Mesothelial cell of epicardium (in vitro differentiated cells): ENCODE measurements at regions not wholly inside any gene's neighbourhood (a gene's known extent, or its start where the extent isn't known, plus 50 kb on each side); places are given as distances from the start of the nearest gene placed in this dataset.
"Not testable (repeated sequence)": the region's sequence is repeated elsewhere in the genome, so short reads cannot be mapped to it uniquely, and the experiment has no call there.

Source experiments
- DNase-seq, 2 experiments: peaks; one replicate each; pipeline ENCODE4 v3.0.0; 2021; ENCODE audit warnings: low spot score in 2 of 2; ENCODE audit not compliant: unreplicated experiment in 2 of 2
- H3K27ac Mint-ChIP-seq: 2 replicates; pipeline ENCODE4 v1.8.0; 2021; ENCODE audit warnings: mixed read lengths
- H3K27me3 Mint-ChIP-seq: 2 replicates; pipeline ENCODE4 v1.8.0; 2021; ENCODE audit warnings: low read depth, mixed read lengths
- H3K36me3 Mint-ChIP-seq: 2 replicates; pipeline ENCODE4 v1.8.0; 2021; ENCODE audit warnings: mixed read lengths
- H3K4me1 Mint-ChIP-seq: 2 replicates; pipeline ENCODE4 v1.8.0; 2021; ENCODE audit warnings: mixed read lengths
- H3K4me3 Mint-ChIP-seq: 2 replicates; pipeline ENCODE4 v1.8.0; 2021; ENCODE audit warnings: mild to moderate bottlenecking, moderate library complexity, mixed read lengths
- H3K9me3 Mint-ChIP-seq: 2 replicates; pipeline ENCODE4 v1.8.0; 2021; ENCODE audit warnings: mixed read lengths
- CTCF ChIP-seq: fragments of 200-600 bp; sonication (generic); IDR thresholded peaks from one replicate; pipeline ENCODE4 v1.5.0; 2021; ENCODE audit warnings: antibody characterized with exemption; ENCODE audit not compliant: unreplicated experiment

GRCh38 chr6:119950681-119951080, 601.1 kb upstream of the MAN1A1 start:
- no peaks in the 10 kb centered on the region for H3K27me3 Mint-ChIP-seq
- H3K4me1 Mint-ChIP-seq, result no peaks in the 10 kb centered on the region
- no peak overlapping the region for H3K27ac Mint-ChIP-seq
- H3K4me3 Mint-ChIP-seq, result no peak overlapping the region
- peaks cover 12% of the 10 kb centered on the region for H3K9me3 Mint-ChIP-seq
- no peak for DNase-seq
- H3K36me3 Mint-ChIP-seq, result no peaks in the 10 kb centered on the region
- no peak for TF ChIP-seq CTCF

- no peak for DNase-seq
- Mint-ChIP-seq H3K4me3 (no peak overlapping the region), H3K27ac (no peak overlapping the region), H3K9me3 (peaks cover 36% of the 10 kb centered on the region), H3K27me3 (no peaks in the 10 kb centered on the region), H3K36me3 (no peaks in the 10 kb centered on the region), H3K4me1 (no peaks in the 10 kb centered on the region)
- no peak for TF ChIP-seq CTCF
Observed at GRCh38 chr6:119942078-119942752, 592.7 kb upstream of the MAN1A1 start.

- Mint-ChIP-seq H3K27ac (no peak overlapping the region), H3K36me3 (no peaks in the 10 kb centered on the region), H3K4me3 (no peak overlapping the region), H3K9me3 (peaks cover 36% of the 10 kb centered on the region), H3K4me1 (no peaks in the 10 kb centered on the region), H3K27me3 (no peaks in the 10 kb centered on the region)
- DNase-seq, result no peak
- TF ChIP-seq CTCF, result no peak
Observed at GRCh38 chr6:119938752-119939151, 589.2 kb upstream of the MAN1A1 start.

DNA sequence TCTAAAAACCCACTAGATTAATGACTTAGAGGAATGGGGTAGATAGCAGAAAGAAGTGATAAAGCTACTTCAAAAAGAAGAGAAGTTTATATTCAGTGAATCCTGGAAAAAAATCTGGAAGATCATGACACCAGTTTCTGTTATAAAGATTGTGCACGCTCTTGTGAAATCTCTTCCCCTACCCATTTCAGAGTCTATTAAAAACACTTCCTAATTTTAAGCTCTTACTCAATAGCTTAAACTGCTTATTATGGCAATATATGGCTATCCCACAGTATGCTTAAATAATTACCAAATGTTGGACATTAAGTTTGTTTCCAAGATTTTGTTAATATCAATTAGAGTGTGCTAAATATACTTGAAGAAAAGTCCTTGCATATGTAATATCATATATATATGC, 585.3 kb upstream of the MAN1A1 start:
- H3K4me3 Mint-ChIP-seq, result no peak overlapping the region
- no peaks in the 10 kb centered on the region for H3K27me3 Mint-ChIP-seq
- no peak for DNase-seq
- H3K36me3 Mint-ChIP-seq, result no peaks in the 10 kb centered on the region
- H3K27ac Mint-ChIP-seq, result no peak overlapping the region
- TF ChIP-seq CTCF, result no peak
- no peaks in the 10 kb centered on the region for H3K4me1 Mint-ChIP-seq
- peaks cover 20% of the 10 kb centered on the region for H3K9me3 Mint-ChIP-seq

DNA sequence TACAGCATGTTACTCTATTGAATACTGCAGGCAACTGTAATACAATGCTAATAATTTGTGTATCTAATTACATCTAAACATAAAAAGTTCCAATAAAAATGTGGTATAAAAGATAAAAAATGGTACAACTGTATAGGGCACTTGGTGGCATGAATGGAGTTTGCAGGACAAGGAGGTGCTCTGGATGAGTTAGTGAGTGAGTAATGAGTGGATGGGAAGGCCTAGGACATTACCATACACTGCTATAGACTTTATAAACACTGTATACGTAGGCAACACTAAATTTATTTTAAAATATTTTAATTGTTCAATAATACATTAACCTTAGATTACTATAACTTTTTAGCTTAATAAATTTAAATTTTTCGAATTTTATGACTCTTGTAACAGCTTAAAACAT, 579.6 kb upstream of the MAN1A1 start:
- Mint-ChIP-seq H3K4me1 (no peaks in the 10 kb centered on the region), H3K36me3 (peaks cover 7% of the 10 kb centered on the region), H3K27me3 (no peaks in the 10 kb centered on the region), H3K9me3 (peaks cover 34% of the 10 kb centered on the region), H3K27ac (no peak overlapping the region), H3K4me3 (no peak overlapping the region)
- TF ChIP-seq CTCF, result no peak
- no peak for DNase-seq

- not testable (repeated sequence) for H3K4me3 Mint-ChIP-seq, H3K4me1 Mint-ChIP-seq, DNase-seq, H3K27me3 Mint-ChIP-seq, H3K27ac Mint-ChIP-seq
- Mint-ChIP-seq H3K36me3 (peaks cover 24% of the 10 kb centered on the region), H3K9me3 (peaks cover 71% of the 10 kb centered on the region)
Observed at GRCh38 chr6:119924888-119925287, 575.3 kb upstream of the MAN1A1 start.
